Activated CD4-positive, alpha-beta T cell treated with anti-CD3 and anti-CD28 coated beads for 48 hours (primary cell): ENCODE measurements at regions not wholly inside any gene's neighbourhood (a gene's known extent, or its start where the extent isn't known, plus 50 kb on each side); places are given as distances from the start of the nearest gene placed in this dataset.
"Not testable (repeated sequence)": the region's sequence is repeated elsewhere in the genome, so short reads cannot be mapped to it uniquely, and the experiment has no call there.

Experiments used
- DNase-seq: peaks from one replicate; pipeline ENCODE4 v3.0.0-alpha.2; 2020

GRCh38 chr3:74039105-74039504, 414.4 kb upstream of the PDZRN3 start:
- no peak for DNase-seq

- DNase-seq: no peak
Measured at GRCh38 chr3:74036568-74036967, 411.8 kb upstream of the PDZRN3 start.

GRCh38 chr3:74036102-74036501, 411.4 kb upstream of the PDZRN3 start:
- no peak for DNase-seq

GRCh38 chr3:74033806-74034205, 409.1 kb upstream of the PDZRN3 start:
- no peak for DNase-seq

GRCh38 chr3:74033381-74033780, 408.6 kb upstream of the PDZRN3 start:
- DNase-seq: no peak

- no peak for DNase-seq
Measured at GRCh38 chr3:74027121-74027520, 402.4 kb upstream of the PDZRN3 start.

GRCh38 chr3:74023395-74023794, 398.7 kb upstream of the PDZRN3 start:
- no peak for DNase-seq

GRCh38 chr3:74021449-74021848, 396.7 kb upstream of the PDZRN3 start:
- DNase-seq: no peak

GRCh38 chr3:74009961-74010844, 385.5 kb upstream of the PDZRN3 start:
- no peak for DNase-seq

- DNase-seq: no peak
Measured at GRCh38 chr3:74004386-74004785, 379.6 kb upstream of the PDZRN3 start.

GRCh38 chr3:74003734-74004133, 379.0 kb upstream of the PDZRN3 start:
- DNase-seq: no peak

GRCh38 chr3:74001436-74001835, 376.7 kb upstream of the PDZRN3 start:
- no peak for DNase-seq

GRCh38 chr3:74000725-74001124, 376.0 kb upstream of the PDZRN3 start:
- no peak for DNase-seq

GRCh38 chr3:73999501-73999900, 374.8 kb upstream of the PDZRN3 start:
- no peak for DNase-seq

- DNase-seq: not testable (repeated sequence)
Measured at GRCh38 chr3:73990691-73991090, 365.9 kb upstream of the PDZRN3 start.

- no peak for DNase-seq
Measured at GRCh38 chr3:73966733-73967132, 342.0 kb upstream of the PDZRN3 start.

- no peak for DNase-seq
Measured at GRCh38 chr3:73964818-73965217, 340.1 kb upstream of the PDZRN3 start.

- no peak for DNase-seq
Measured at GRCh38 chr3:73955494-73956070, 330.8 kb upstream of the PDZRN3 start.

- no peak for DNase-seq
Measured at GRCh38 chr3:73954506-73954905, 329.8 kb upstream of the PDZRN3 start.

GRCh38 chr3:73952781-73953180, 328.0 kb upstream of the PDZRN3 start:
- DNase-seq: no peak

GRCh38 chr3:73950865-73951558, 326.3 kb upstream of the PDZRN3 start:
- DNase-seq: no peak

- DNase-seq: no peak
Measured at GRCh38 chr3:73945541-73945940, 320.8 kb upstream of the PDZRN3 start.

- no peak for DNase-seq
Measured at GRCh38 chr3:73939985-73940384, 315.2 kb upstream of the PDZRN3 start.

GRCh38 chr3:73933585-73933984, 308.8 kb upstream of the PDZRN3 start:
- no peak for DNase-seq
